ENCODE measurements at regions not wholly inside any gene's neighbourhood (a gene's known extent, or its start where the extent isn't known, plus 50 kb on each side); places are given as distances from the start of the nearest gene placed in this dataset.

- TF ChIP-seq CTCF (CRISPR knock-in tag; IDR thresholded peaks at IDR 0.05) (no peak), CC2D1A (CRISPR knock-in tag; IDR thresholded peaks at IDR 0.05) (no peak), YEATS2 (CRISPR knock-in tag; IDR thresholded peaks at IDR 0.05; ENCODE audit: borderline replicate concordance) (no peak), POLR2A (IDR thresholded peaks at IDR 0.05; ENCODE audit: insufficient read depth in 1 of 2, low read depth in 2 of 2, low read length in 2 of 2) (no peak), MEIS1 (CRISPR knock-in tag; IDR thresholded peaks at IDR 0.05; ENCODE audit: borderline replicate concordance) (no peak)
These were observed 532.0 kb upstream of the GRAMD2B start for GRCh38 chr5:125891061-125891725.

Data from HepG2 (cell line).